GM13976 (cell line): ENCODE measurements at regions not wholly inside any gene's neighbourhood (a gene's known extent, or its start where the extent isn't known, plus 50 kb on each side); places are given as distances from the start of the nearest gene placed in this dataset.
"Not testable (repeated sequence)": the region's sequence is repeated elsewhere in the genome, so short reads cannot be mapped to it uniquely, and the experiment has no call there.

Experiments used
- DNase-seq: peaks from one replicate; pipeline ENCODE4 v3.0.0; 2012; ENCODE audit warnings: low spot score
- in situ Hi-C: fragments of 300-500 bp; cut with MboI; formaldehyde crosslinking; loops from one replicate; pipeline ENCODE4 v1.12.0; 2022; ENCODE audit warnings: low sequenced_read_pairs, mixed read lengths, inconsistent platforms; ENCODE audit not compliant: unreplicated experiment
- TF ChIP-seq, protein P1 (sequence below): IDR thresholded peaks from 2 replicates; pipeline ENCODE4 v1.5.1; 2012; ENCODE audit warnings: borderline replicate concordance, mild to moderate bottlenecking; ENCODE audit not compliant: insufficient read depth; ENCODE audit errors: extremely low read depth, missing control alignments, control extremely low read depth

DNA sequence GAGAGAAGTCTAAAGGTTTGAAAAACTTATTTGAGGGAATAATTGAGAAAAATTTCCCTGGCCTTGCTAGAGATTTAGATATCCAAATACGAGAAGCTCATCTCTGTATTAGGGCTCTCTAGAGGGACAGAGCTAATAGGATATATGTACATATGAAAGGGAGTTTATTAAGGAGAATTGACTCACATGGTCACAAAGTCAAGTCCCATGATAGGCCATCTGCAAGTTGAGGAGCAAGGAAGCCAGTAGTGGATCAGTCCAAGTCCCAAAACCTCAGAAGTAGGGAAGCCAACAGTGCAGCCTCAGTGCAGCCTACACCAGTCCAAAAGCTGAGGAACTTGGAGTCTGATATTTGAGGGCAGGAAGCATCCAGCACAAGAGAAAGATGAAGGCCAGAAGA lies 126.7 kb downstream of the PJA2 start:
- DNase-seq, in situ Hi-C loops: not testable (repeated sequence)

DNA sequence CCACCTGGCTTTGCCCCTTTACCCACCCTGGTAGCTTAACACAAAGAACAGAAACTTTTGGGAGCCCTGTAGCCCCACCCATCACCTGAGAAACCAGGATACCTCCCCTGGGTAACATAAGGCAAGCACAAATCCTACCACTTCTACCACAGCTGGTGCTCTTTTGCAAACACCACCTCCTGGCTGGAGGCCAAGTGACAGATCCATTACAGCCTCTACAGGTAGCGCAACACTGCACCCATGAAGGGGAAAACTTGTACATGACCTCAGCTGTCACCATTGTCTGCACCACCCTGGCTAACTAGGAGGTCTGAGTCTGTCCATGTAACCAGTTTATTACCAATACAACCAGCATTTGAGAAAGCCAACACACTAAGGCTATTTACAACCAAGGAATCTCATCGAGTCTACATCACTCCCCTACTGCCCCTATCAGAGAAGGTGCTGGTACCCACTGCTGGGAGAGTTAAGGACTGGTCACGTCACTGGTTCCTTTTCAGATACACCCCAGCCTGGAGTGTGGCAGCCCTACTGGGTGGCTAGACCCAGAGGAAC lies 128.6 kb downstream of the PJA2 start:
- no peak for DNase-seq
- TF ChIP-seq, protein P1, sequence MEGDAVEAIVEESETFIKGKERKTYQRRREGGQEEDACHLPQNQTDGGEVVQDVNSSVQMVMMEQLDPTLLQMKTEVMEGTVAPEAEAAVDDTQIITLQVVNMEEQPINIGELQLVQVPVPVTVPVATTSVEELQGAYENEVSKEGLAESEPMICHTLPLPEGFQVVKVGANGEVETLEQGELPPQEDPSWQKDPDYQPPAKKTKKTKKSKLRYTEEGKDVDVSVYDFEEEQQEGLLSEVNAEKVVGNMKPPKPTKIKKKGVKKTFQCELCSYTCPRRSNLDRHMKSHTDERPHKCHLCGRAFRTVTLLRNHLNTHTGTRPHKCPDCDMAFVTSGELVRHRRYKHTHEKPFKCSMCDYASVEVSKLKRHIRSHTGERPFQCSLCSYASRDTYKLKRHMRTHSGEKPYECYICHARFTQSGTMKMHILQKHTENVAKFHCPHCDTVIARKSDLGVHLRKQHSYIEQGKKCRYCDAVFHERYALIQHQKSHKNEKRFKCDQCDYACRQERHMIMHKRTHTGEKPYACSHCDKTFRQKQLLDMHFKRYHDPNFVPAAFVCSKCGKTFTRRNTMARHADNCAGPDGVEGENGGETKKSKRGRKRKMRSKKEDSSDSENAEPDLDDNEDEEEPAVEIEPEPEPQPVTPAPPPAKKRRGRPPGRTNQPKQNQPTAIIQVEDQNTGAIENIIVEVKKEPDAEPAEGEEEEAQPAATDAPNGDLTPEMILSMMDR: no peak
- in situ Hi-C loops: no loop called here

DNA sequence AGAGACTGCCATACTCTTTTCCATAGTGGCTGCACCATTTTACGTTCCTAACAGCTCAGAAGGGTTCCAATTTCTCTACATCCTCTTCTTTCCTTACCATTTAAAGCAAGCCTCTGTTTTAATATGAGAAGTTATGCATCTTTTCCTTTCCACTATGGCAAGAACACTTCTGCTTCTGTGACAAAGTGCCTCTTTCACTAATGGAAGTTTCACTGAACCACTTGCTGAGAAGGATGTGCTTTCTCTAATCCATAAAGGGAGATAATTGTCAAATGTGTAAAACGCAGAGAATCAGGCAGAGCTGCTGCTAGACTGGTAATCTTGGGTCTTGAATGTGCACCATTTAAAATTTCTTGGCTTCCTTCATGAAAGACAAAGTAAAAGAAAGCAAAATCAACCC lies 131.6 kb downstream of the PJA2 start:
- DNase-seq: no peak
- TF ChIP-seq, protein P1: no peak

DNA sequence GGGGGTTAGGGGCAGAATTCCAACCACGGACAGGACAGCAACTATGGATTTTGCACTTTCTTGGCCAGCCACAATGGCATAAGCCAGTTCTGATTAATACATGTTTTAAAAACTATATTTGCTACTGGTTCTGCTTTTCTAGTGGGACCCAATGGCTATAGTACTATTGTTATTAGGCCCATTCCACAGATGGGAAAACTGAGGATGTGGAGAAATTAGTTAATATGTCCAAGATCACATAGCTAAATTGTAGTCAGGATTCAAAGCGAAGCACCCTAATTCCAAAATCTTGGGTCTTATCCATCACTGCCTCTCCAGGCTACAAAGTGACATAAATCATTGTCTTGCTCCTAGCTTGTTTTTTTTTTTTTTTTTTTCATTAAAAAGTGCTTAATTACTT lies 133.9 kb downstream of the PJA2 start:
- in situ Hi-C loops: no loop called here
- DNase-seq: no peak
- TF ChIP-seq, protein P1: no peak

More for the DNA sequence above, 131.6 kb downstream of the PJA2 start:
- in situ Hi-C loops: no loop called here

DNA sequence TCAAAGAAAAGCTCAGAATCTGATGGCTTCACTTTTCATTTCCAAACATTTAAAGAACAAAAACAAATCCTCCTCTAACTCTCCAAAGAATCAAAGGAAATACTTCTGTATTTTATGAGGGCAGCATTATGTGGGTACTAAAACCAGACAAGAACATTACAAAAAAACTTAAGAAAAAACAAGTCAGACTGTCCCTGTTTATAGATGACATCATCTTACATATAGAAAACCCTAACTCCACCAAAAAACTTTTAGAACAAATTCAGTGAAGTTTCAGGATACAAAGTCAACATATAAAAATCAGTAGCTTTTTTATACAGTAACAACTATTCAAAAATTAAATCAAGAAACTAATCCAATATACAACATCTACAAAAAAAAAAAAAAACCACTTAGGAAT lies 136.2 kb downstream of the PJA2 start:
- DNase-seq: no peak
- in situ Hi-C loops: no loop called here
- TF ChIP-seq, protein P1: no peak

DNA sequence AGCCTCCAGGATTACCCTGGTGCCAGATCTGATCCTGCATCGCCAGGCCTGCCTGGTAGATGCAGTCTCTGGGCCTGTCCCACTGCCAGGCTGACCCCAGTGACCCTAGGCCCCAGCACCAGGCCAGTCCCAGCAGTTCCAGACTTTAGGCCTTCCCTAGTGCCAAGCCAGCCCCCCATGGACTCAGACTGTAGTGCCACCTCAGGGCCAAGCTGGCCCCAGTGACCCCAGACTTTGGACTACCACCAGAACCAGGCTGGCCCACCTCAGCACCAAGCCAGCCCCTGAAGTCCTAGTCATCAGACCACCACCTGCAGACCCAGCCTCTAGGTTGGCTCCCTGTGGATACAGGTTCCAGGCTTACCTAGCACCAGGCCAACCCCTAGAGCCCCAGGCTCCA lies 142.5 kb downstream of the PJA2 start:
- no peak for DNase-seq
- TF ChIP-seq, protein P1: no peak
- in situ Hi-C loops: no loop called here

DNA sequence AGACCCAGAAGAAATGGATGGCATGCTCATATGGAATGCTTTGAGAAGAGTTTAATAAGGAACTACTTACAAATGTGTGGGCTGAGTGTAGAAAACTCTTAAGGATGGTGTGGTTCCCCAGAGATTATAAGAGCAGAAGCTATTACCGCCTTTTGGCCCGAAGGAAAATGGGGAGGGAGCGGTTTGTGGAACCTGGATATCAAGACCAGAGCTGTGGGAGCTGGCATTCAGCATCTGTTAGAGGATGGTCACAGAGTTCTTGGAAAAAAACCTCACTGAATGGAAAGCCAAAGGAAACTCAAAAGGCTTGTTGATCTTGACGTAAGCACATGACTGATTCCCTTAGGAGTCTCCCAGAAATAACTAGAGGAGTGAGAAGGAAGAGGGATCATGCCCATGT lies 151.0 kb downstream of the PJA2 start:
- DNase-seq: no peak
- TF ChIP-seq, protein P1: no peak
- in situ Hi-C loops: no loop called here
